GM23338 (cell line): ENCODE measurements at regions not wholly inside any gene's neighbourhood (a gene's known extent, or its start where the extent isn't known, plus 50 kb on each side); places are given as distances from the start of the nearest gene placed in this dataset.

Experiments used
- ATAC-seq: fragments of 200-7000 bp; cut with Tn5 transposase; 3 replicates; pipeline ENCODE4 v1.9.1; 2020
- DNase-seq: peaks from one replicate; pipeline ENCODE4 v3.0.0-alpha.2; 2015; ENCODE audit warnings: low spot score
- H2AFZ ChIP-seq: fragments of 200-600 bp; sonication (generic); 2 replicates; pipeline ENCODE4 v1.8.0; 2016; ENCODE audit warnings: antibody characterized with exemption, mild to moderate bottlenecking, moderate library complexity
- H3F3A ChIP-seq: fragments of 200-600 bp; sonication (generic); replicated peaks from 2 replicates; pipeline ENCODE4 v1.8.0; 2017; ENCODE audit warnings: antibody characterized with exemption, mixed run types, low read depth
- H3K27ac ChIP-seq: fragments of 200-600 bp; sonication (generic); 2 replicates; pipeline ENCODE4 v1.6.1; 2016; ENCODE audit warnings: low read depth
- H3K27me3 ChIP-seq: fragments of 200-600 bp; sonication (generic); 2 replicates; pipeline ENCODE4 v1.8.0; 2016; ENCODE audit warnings: mild to moderate bottlenecking, mixed run types, moderate library complexity; ENCODE audit not compliant: insufficient read depth
- H3K36me3 ChIP-seq: fragments of 200-600 bp; sonication (generic); 2 replicates; pipeline ENCODE4 v1.8.0; 2016; ENCODE audit warnings: mild to moderate bottlenecking; ENCODE audit not compliant: insufficient read depth
- H3K4me1 ChIP-seq: fragments of 200-600 bp; sonication (generic); 2 replicates; pipeline ENCODE4 v1.8.0; 2016; ENCODE audit warnings: mild to moderate bottlenecking, moderate library complexity; ENCODE audit not compliant: insufficient read depth
- H3K4me2 ChIP-seq: fragments of 200-600 bp; sonication (generic); 2 replicates; pipeline ENCODE4 v1.7.1; 2017; ENCODE audit warnings: mixed run types
- H3K4me3 ChIP-seq: fragments of 200-600 bp; sonication (generic); 2 replicates; pipeline ENCODE4 v1.6.1; 2016; ENCODE audit warnings: mixed run types
- H3K79me2 ChIP-seq: fragments of 200-600 bp; sonication (generic); replicated peaks from 2 replicates; pipeline ENCODE4 v1.8.0; 2017; ENCODE audit warnings: mild to moderate bottlenecking; ENCODE audit not compliant: insufficient read depth
- H3K9me2 ChIP-seq: fragments of 200-600 bp; sonication (generic); 2 replicates; pipeline ENCODE4 v1.8.0; 2017; ENCODE audit not compliant: insufficient read depth
- H4K20me1 ChIP-seq: fragments of 200-600 bp; sonication (generic); replicated peaks from 2 replicates; pipeline ENCODE4 v1.8.0; 2017; ENCODE audit warnings: mild to moderate bottlenecking; ENCODE audit not compliant: insufficient read depth
- H3K27ac Mint-ChIP-seq: 2 replicates; pipeline ENCODE4 v1.8.0; 2020; ENCODE audit warnings: inconsistent platforms, mild to moderate bottlenecking, moderate library complexity, mixed read lengths
- H3K27me3 Mint-ChIP-seq: 3 replicates; pipeline ENCODE4 v1.8.0; 2022; ENCODE audit warnings: low read depth, mild to moderate bottlenecking, moderate library complexity, mixed read lengths, inconsistent platforms; ENCODE audit not compliant: insufficient read depth, poor library complexity
- H3K36me3 Mint-ChIP-seq: 3 replicates; pipeline ENCODE4 v1.8.0; 2021; ENCODE audit warnings: low read depth, mild to moderate bottlenecking, inconsistent platforms, moderate library complexity, mixed read lengths
- H3K4me1 Mint-ChIP-seq: 3 replicates; pipeline ENCODE4 v1.8.0; 2020; ENCODE audit warnings: mild to moderate bottlenecking, inconsistent platforms, mixed read lengths
- H3K4me3 Mint-ChIP-seq: 3 replicates; pipeline ENCODE4 v1.8.0; 2021; ENCODE audit warnings: moderate library complexity, mild to moderate bottlenecking, inconsistent platforms, mixed read lengths
- H3K9me3 Mint-ChIP-seq: 3 replicates; pipeline ENCODE4 v1.8.0; 2020; ENCODE audit warnings: moderate library complexity, mild to moderate bottlenecking, inconsistent platforms, mixed read lengths
- EZH2 ChIP-seq: fragments of 200-600 bp; sonication (generic); IDR thresholded peaks from one replicate; pipeline ENCODE4 v1.8.0; 2017; ENCODE audit warnings: antibody characterized with exemption, mild to moderate bottlenecking, low read depth; ENCODE audit not compliant: unreplicated experiment
- POLR2AphosphoS5 ChIP-seq: IDR thresholded peaks from 2 replicates; pipeline ENCODE4 v1.6.1; 2016; ENCODE audit warnings: antibody characterized with exemption, low read depth
- REST ChIP-seq: IDR thresholded peaks from one replicate; pipeline ENCODE4 v1.6.1; 2018; ENCODE audit warnings: antibody characterized with exemption; ENCODE audit not compliant: unreplicated experiment
- ZNF114 ChIP-seq: fragments of 250-450 bp; sonication (Bioruptor Pico); IDR thresholded peaks from 2 replicates; pipeline ENCODE4 v1.5.0; 2020; ENCODE audit warnings: mild to moderate bottlenecking, moderate library complexity
- ZNF331 ChIP-seq: fragments of 250-450 bp; sonication (Bioruptor Pico); IDR thresholded peaks from 2 replicates; pipeline ENCODE4 v1.5.0; 2020; ENCODE audit warnings: low read depth, mild to moderate bottlenecking, moderate library complexity
- ZNF462 ChIP-seq: fragments of 250-450 bp; sonication (Bioruptor Pico); IDR thresholded peaks from 2 replicates; pipeline ENCODE4 v1.5.0; 2020; ENCODE audit warnings: mild to moderate bottlenecking, moderate library complexity

GRCh38 chr13:53204598-53204997 is 176.0 kb downstream of the OLFM4 start (continued):
- TF ChIP-seq ZNF462 (CRISPR knock-in tag) = no peak
- no peak for TF ChIP-seq POLR2AphosphoS5
- no peak for TF ChIP-seq REST
- no peak for TF ChIP-seq ZNF114 (CRISPR knock-in tag)
- no peak for TF ChIP-seq ZNF331 (CRISPR knock-in tag)

GRCh38 chr13:53206455-53206854 is 177.8 kb downstream of the OLFM4 start:
- DNase-seq = peak; percentile 53
- H3K9me3 Mint-ChIP-seq = no peaks in the 10 kb centered on the region
- peaks cover 10% of the 10 kb centered on the region for H3K27me3 Mint-ChIP-seq
- TF ChIP-seq EZH2 (no peak), ZNF462 (CRISPR knock-in tag) (no peak)

More at GRCh38 chr13:53206455-53206854, 177.8 kb downstream of the OLFM4 start:
- Histone ChIP-seq H2AFZ (no peak overlapping the region), H3K27me3 (peaks cover 22% of the 10 kb centered on the region), H4K20me1 (no peaks in the 10 kb centered on the region), H3K4me1 (no peaks in the 10 kb centered on the region), H3K4me2 (no peak overlapping the region), H3K9me2 (no peaks in the 10 kb centered on the region), H3K79me2 (no peaks in the 10 kb centered on the region), H3F3A (no peaks in the 10 kb centered on the region), H3K36me3 (no peaks in the 10 kb centered on the region), H3K4me3 (no peak overlapping the region), H3K27ac (no peak overlapping the region)
- Mint-ChIP-seq H3K36me3 (no peaks in the 10 kb centered on the region), H3K4me3 (no peak overlapping the region), H3K27ac (no peak overlapping the region), H3K4me1 (0 out of 3 replicates have a peak, but pooled peaks cover 3% of the 10 kb centered on the region)
- no peak for ATAC-seq
